ENCODE measurements at regions not wholly inside any gene's neighbourhood (a gene's known extent, or its start where the extent isn't known, plus 50 kb on each side); places are given as distances from the start of the nearest gene placed in this dataset.

- Histone ChIP-seq H3K27ac (no peak overlapping the region), H3K27me3 (ENCODE audit: insufficient read depth, low read depth, severe bottlenecking) (no peaks in the 10 kb centered on the region), H3K9me3 (ENCODE audit: severe bottlenecking) (no peaks in the 10 kb centered on the region), H3K4me3 (ENCODE audit: low read depth, low read length) (no peak overlapping the region), H3K36me3 (no peaks in the 10 kb centered on the region)
- TF ChIP-seq CTCF (IDR thresholded peaks at IDR 0.05; ENCODE audit: low read depth, low read length) = no peak
- DNase-seq = no peak
Measured at GRCh38 chr1:5632224-5632623, 360.0 kb downstream of the NPHP4 start.

DNA sequence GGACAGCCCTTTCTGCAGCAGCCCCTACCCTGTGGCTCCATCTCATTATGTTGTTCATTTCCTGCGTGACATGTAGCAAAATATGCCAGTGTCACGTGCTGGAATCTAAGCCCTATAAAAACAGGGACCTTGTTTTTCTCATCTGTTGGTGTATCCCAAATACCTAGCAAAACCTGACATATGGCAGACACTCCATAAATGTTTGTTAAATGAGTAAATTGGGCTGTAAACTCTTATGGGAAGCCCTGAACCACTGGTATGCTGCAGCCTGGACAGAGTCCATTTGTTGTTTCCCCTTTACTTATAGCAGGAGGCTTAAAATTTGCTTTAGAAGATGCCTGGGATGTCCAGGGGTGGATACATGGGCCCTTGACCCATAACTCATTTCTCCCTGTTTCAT is 363.8 kb downstream of the NPHP4 start:
- DNase-seq = no peak
- H3K27ac ChIP-seq = no peak overlapping the region
- H3K36me3 ChIP-seq = no peaks in the 10 kb centered on the region
- no peaks in the 10 kb centered on the region for H3K9me3 ChIP-seq (ENCODE audit: severe bottlenecking)
- H3K27me3 ChIP-seq (ENCODE audit: insufficient read depth, low read depth, severe bottlenecking) = no peaks in the 10 kb centered on the region
- TF ChIP-seq CTCF (IDR thresholded peaks at IDR 0.05; ENCODE audit: low read depth, low read length) = no peak
- no peak overlapping the region for H3K4me3 ChIP-seq (ENCODE audit: low read depth, low read length)

GRCh38 chr1:5623399-5623798 is 368.8 kb downstream of the NPHP4 start:
- Histone ChIP-seq H3K27me3 (ENCODE audit: insufficient read depth, low read depth, severe bottlenecking) (no peaks in the 10 kb centered on the region), H3K27ac (no peak overlapping the region), H3K9me3 (ENCODE audit: severe bottlenecking) (no peaks in the 10 kb centered on the region), H3K4me3 (ENCODE audit: low read depth, low read length) (no peak overlapping the region), H3K36me3 (no peaks in the 10 kb centered on the region)
- DNase-seq = no peak
- TF ChIP-seq CTCF (IDR thresholded peaks at IDR 0.05; ENCODE audit: low read depth, low read length) = no peak

- no peaks in the 10 kb centered on the region for H3K36me3 ChIP-seq
- no peak overlapping the region for H3K27ac ChIP-seq
- H3K9me3 ChIP-seq (ENCODE audit: severe bottlenecking) = no peaks in the 10 kb centered on the region
- no peak for DNase-seq
- no peak overlapping the region for H3K4me3 ChIP-seq (ENCODE audit: low read depth, low read length)
- H3K27me3 ChIP-seq (ENCODE audit: insufficient read depth, low read depth, severe bottlenecking) = no peaks in the 10 kb centered on the region
- TF ChIP-seq CTCF (IDR thresholded peaks at IDR 0.05; ENCODE audit: low read depth, low read length) = no peak
Measured at GRCh38 chr1:5622412-5622811, 369.8 kb downstream of the NPHP4 start.

DNA sequence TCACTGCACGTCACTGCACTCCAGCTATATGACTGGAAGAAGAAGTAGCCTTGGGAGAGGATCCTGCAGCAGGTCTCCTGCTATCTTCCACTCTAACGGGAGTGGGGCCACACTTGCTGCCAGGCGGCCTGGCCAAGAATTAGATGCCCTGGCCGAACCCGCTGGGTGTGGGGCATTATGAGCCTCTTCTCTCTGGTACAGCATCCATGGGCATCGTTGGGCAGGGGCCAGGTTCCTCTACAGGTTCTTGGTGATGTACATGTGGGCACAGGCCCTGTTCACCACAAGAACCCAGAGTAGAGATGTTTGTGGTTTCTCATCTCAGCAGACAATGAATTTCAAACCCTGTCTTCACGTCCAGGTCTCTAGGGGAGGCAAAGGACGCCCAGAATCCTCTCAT is 370.5 kb downstream of the NPHP4 start:
- H3K27me3 ChIP-seq (ENCODE audit: insufficient read depth, low read depth, severe bottlenecking) = no peaks in the 10 kb centered on the region
- no peak for TF ChIP-seq CTCF (IDR thresholded peaks at IDR 0.05; ENCODE audit: low read depth, low read length)
- no peaks in the 10 kb centered on the region for H3K36me3 ChIP-seq
- H3K9me3 ChIP-seq (ENCODE audit: severe bottlenecking) = no peaks in the 10 kb centered on the region
- DNase-seq = no peak
- H3K4me3 ChIP-seq (ENCODE audit: low read depth, low read length) = no peak overlapping the region
- no peak overlapping the region for H3K27ac ChIP-seq

DNA sequence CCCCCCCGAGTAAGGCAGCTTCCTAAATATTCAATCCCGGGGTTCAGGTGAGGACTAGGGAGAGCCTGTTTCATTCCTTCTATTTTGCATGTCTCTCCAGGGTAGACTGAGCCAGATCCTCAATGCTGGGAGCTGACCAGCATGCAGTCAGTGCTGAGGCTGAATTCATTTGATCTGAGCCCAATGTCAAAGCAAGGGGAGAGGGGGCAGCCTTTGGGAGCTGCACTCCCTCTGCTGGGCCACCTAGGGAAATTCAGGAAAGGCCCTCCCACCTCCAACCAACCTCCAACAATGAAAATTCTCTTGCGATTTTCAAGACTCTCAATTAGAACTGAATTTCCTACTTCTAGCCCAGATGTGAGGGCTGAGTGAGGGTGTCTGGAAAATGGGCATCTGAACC is 371.2 kb downstream of the NPHP4 start:
- Histone ChIP-seq H3K4me3 (ENCODE audit: low read depth, low read length) (no peak overlapping the region), H3K27me3 (ENCODE audit: insufficient read depth, low read depth, severe bottlenecking) (no peaks in the 10 kb centered on the region), H3K36me3 (no peaks in the 10 kb centered on the region), H3K9me3 (ENCODE audit: severe bottlenecking) (no peaks in the 10 kb centered on the region), H3K27ac (no peak overlapping the region)
- peak; percentile 85 for TF ChIP-seq CTCF (IDR thresholded peaks at IDR 0.05; ENCODE audit: low read depth, low read length)
- DNase-seq = peak; percentile 54
